Lung (tissue), 11 donors: ENCODE measurements at regions not wholly inside any gene's neighbourhood (a gene's known extent, or its start where the extent isn't known, plus 50 kb on each side); places are given as distances from the start of the nearest gene placed in this dataset.

Experiments used
- ATAC-seq: fragments of 200-7000 bp; cut with Tn5 transposase; one replicate; pipeline ENCODE4 v1.9.1; 2020; ENCODE audit warnings: moderate number of reproducible peaks; ENCODE audit not compliant: insufficient read depth, low FRiP score
- DNase-seq, 3 donors: peaks; one replicate each; pipeline ENCODE4 v3.0.0-alpha.2; 2013 to 2017
- H3K27ac ChIP-seq, 2 donors: one replicate each; pipeline ENCODE4 v1.5.1; 2013; ENCODE audit warnings: mild to moderate bottlenecking in 2 of 2, moderate library complexity in 2 of 2, control low read depth in 1 of 2, inconsistent platforms in 1 of 2, low read depth in 1 of 2, low read length in 1 of 2
- H3K27me3 ChIP-seq, 3 donors: one replicate each; pipeline ENCODE4 v1.5.1; 2013; ENCODE audit warnings: low read length in 2 of 3; ENCODE audit not compliant: control insufficient read depth in 3 of 3, insufficient read depth in 3 of 3
- H3K36me3 ChIP-seq, 4 donors: one replicate each; pipeline ENCODE4 v1.5.1; 2013; ENCODE audit warnings: low read length in 4 of 4, mild to moderate bottlenecking in 1 of 4, moderate library complexity in 1 of 4; ENCODE audit not compliant: control insufficient read depth in 4 of 4, insufficient read depth in 4 of 4
- H3K4me1 ChIP-seq, 5 donors: one replicate each; pipeline ENCODE4 v1.5.1; 2013; ENCODE audit warnings: low read length in 5 of 5, mild to moderate bottlenecking in 2 of 5, moderate library complexity in 1 of 5; ENCODE audit not compliant: control insufficient read depth in 5 of 5, insufficient read depth in 5 of 5
- H3K4me3 ChIP-seq: one replicate; pipeline ENCODE4 v1.5.1; 2013; ENCODE audit warnings: mild to moderate bottlenecking, control low read depth, moderate library complexity
- H3K9ac ChIP-seq, 2 donors: one replicate each; pipeline ENCODE4 v1.5.1; 2013; ENCODE audit warnings: low read length in 2 of 2, control low read depth in 1 of 2; ENCODE audit not compliant: insufficient read depth in 1 of 2
- H3K9me3 ChIP-seq, 4 donors: one replicate each; pipeline ENCODE4 v1.5.1; 2013; ENCODE audit warnings: low read length in 3 of 4, mild to moderate bottlenecking in 1 of 4, moderate library complexity in 1 of 4; ENCODE audit not compliant: control insufficient read depth in 4 of 4, insufficient read depth in 3 of 4
- CTCF ChIP-seq: IDR thresholded peaks from 2 replicates; pipeline ENCODE4 v1.5.1; 2012; ENCODE audit warnings: mild to moderate bottlenecking; ENCODE audit errors: control extremely low read depth, extremely low read depth
- WGBS, 2 donors: extraction: QIAGEN DNeasy Blood & Tissue Kit; methylation state at CpG; one replicate each; pipeline ENCODE4 v1.1.7; 2013; 5-methylcytosine and 5-hydroxymethylcytosine counted together
- donor health status: control.
- donor health status: control.
- donor health status: Bipolar disorder and iron deficiency.
- donor health status: healthy.
- donor health status: DM: yes; HTN: yes; CAD: no.

GRCh38 chrX:20965270-20966044 lies 408.8 kb upstream of the CNKSR2 start:
- Histone ChIP-seq H3K36me3 (no peaks in the 10 kb centered on the region), H3K27me3 (no peaks in the 10 kb centered on the region), H3K9ac (no peak overlapping the region), H3K27ac (no peak overlapping the region), H3K4me3 (no peak overlapping the region), H3K4me1 (no peaks in the 10 kb centered on the region), H3K9me3 (no peaks in the 10 kb centered on the region)
- TF ChIP-seq CTCF, result no peak
- DNase-seq (no peak), ATAC-seq (no peak)
- 46 to 67% methylated on average over 5 of the region's 5 CpGs for WGBS, 2 donors

GRCh38 chrX:20954014-20954413 lies 420.2 kb upstream of the CNKSR2 start:
- Histone ChIP-seq H3K36me3 (no peaks in the 10 kb centered on the region), H3K4me1 (no peaks in the 10 kb centered on the region), H3K9ac (no peak overlapping the region), H3K4me3 (no peak overlapping the region), H3K27ac (no peak overlapping the region), H3K27me3 (peaks cover 0 to 5% (median 0%) of the 10 kb centered on the region in 3 donors), H3K9me3 (no peaks in the 10 kb centered on the region)
- DNase-seq, result no peak
- no peak for TF ChIP-seq CTCF
- WGBS, 2 donors, result 70 to 90% methylated on average over 3 of the region's 3 CpGs
- ATAC-seq, result no peak

- ATAC-seq (no peak), DNase-seq (no peak)
- no peak overlapping the region for H3K4me3 ChIP-seq
- no peak overlapping the region for H3K27ac ChIP-seq
- TF ChIP-seq CTCF, result no peak
- 59 to 72% methylated on average over 3 of the region's 3 CpGs for WGBS, 2 donors
- H3K9ac ChIP-seq, result no peak overlapping the region
- peaks cover 0 to 2% (median 0%) of the 10 kb centered on the region in 3 donors for H3K27me3 ChIP-seq
- no peaks in the 10 kb centered on the region for H3K9me3 ChIP-seq
- H3K36me3 ChIP-seq, result no peaks in the 10 kb centered on the region
- no peaks in the 10 kb centered on the region for H3K4me1 ChIP-seq
Measured at GRCh38 chrX:20952180-20952579, 422.0 kb upstream of the CNKSR2 start.
